ENCODE measurements at regions not wholly inside any gene's neighbourhood (a gene's known extent, or its start where the extent isn't known, plus 50 kb on each side); places are given as distances from the start of the nearest gene placed in this dataset.

- Histone ChIP-seq H3K27me3 (no peaks in the 10 kb centered on the region), H3K27ac (no peak overlapping the region), H3K9me3 (no peaks in the 10 kb centered on the region), H3K36me3 (no peaks in the 10 kb centered on the region), H3K4me3 (no peak overlapping the region), H3K4me1 (ENCODE audit: insufficient read depth) (no peaks in the 10 kb centered on the region)
- DNase-seq: no peak
- 63 to 75% (median 63%) methylated on average over 2 of the region's 2 CpGs for WGBS, 3 donors
- intact Hi-C loops (cut with DNase I): no loop called here
- TF ChIP-seq, protein P1, sequence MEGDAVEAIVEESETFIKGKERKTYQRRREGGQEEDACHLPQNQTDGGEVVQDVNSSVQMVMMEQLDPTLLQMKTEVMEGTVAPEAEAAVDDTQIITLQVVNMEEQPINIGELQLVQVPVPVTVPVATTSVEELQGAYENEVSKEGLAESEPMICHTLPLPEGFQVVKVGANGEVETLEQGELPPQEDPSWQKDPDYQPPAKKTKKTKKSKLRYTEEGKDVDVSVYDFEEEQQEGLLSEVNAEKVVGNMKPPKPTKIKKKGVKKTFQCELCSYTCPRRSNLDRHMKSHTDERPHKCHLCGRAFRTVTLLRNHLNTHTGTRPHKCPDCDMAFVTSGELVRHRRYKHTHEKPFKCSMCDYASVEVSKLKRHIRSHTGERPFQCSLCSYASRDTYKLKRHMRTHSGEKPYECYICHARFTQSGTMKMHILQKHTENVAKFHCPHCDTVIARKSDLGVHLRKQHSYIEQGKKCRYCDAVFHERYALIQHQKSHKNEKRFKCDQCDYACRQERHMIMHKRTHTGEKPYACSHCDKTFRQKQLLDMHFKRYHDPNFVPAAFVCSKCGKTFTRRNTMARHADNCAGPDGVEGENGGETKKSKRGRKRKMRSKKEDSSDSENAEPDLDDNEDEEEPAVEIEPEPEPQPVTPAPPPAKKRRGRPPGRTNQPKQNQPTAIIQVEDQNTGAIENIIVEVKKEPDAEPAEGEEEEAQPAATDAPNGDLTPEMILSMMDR (IDR thresholded peaks at IDR 0.05): no peak
- TF ChIP-seq POLR2A (IDR thresholded peaks at IDR 0.05): no peak
- no peak for TF ChIP-seq EP300 (IDR thresholded peaks at IDR 0.05)
Observed at GRCh38 chr3:30069056-30069455, 537.3 kb upstream of the TGFBR2 start.

DNA sequence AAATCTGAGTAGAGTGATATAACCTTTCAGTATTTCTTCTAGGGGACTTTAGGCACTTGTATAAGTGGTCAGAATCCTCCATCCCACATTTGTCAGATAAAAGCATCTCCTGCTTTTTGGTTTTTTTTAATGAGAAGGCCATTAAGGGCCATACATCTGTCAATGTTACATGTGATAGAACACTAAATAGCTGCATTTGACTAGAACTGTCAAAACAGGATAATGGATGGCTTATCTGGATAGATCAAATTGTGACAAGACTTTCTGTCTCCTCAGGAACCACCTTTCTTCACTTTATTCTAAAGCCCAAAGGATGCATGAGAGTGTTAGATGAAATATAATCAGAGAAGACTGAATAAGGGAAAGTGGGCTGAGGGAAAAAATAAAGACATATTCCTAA lies 533.4 kb upstream of the TGFBR2 start:
- DNase-seq: no peak
- TF ChIP-seq, protein P1 (IDR thresholded peaks at IDR 0.05): no peak
- TF ChIP-seq EP300 (IDR thresholded peaks at IDR 0.05) (no peak), POLR2A (IDR thresholded peaks at IDR 0.05) (no peak)
- Histone ChIP-seq H3K9me3 (no peaks in the 10 kb centered on the region), H3K36me3 (no peaks in the 10 kb centered on the region), H3K4me1 (ENCODE audit: insufficient read depth) (no peaks in the 10 kb centered on the region), H3K27ac (no peak overlapping the region), H3K27me3 (no peaks in the 10 kb centered on the region), H3K4me3 (no peak overlapping the region)
- intact Hi-C loops (cut with DNase I): no loop called here

- Histone ChIP-seq H3K27ac (no peak overlapping the region), H3K4me1 (ENCODE audit: insufficient read depth) (no peaks in the 10 kb centered on the region), H3K27me3 (no peaks in the 10 kb centered on the region), H3K9me3 (no peaks in the 10 kb centered on the region), H3K4me3 (no peak overlapping the region), H3K36me3 (no peaks in the 10 kb centered on the region)
- DNase-seq: no peak
- intact Hi-C loops (cut with DNase I): no loop called here
- TF ChIP-seq EP300 (IDR thresholded peaks at IDR 0.05) (no peak), POLR2A (IDR thresholded peaks at IDR 0.05) (no peak)
- TF ChIP-seq, protein P1 (IDR thresholded peaks at IDR 0.05): no peak
- WGBS, 3 donors: 36 to 45% (median 36%) methylated on average over 1 of the region's 1 CpG
Observed at GRCh38 chr3:30073622-30074021, 532.8 kb upstream of the TGFBR2 start.

DNA sequence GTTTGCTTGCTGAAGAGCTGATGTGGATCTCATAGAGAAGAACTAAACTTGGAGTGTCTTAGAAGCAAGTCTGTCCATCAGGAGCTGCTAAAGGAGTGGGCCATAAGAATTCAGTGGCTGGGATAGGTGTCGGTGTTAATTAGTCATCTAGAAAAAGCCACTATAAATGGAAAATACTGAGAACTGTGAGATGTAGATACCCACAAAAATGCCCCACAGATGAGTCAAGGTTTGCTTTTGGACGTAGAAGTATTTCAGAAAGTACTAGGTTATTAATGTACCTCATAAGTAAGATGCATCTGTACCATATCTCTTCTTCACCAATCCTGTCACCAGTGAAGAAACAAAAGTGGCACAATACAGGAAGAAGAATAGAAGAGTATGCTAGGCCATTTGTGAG lies 530.9 kb upstream of the TGFBR2 start:
- Histone ChIP-seq H3K36me3 (no peaks in the 10 kb centered on the region), H3K27me3 (no peaks in the 10 kb centered on the region), H3K27ac (no peak overlapping the region), H3K4me1 (ENCODE audit: insufficient read depth) (no peaks in the 10 kb centered on the region), H3K4me3 (no peak overlapping the region), H3K9me3 (no peaks in the 10 kb centered on the region)
- intact Hi-C loops (cut with DNase I): no loop called here
- 88 to 95% (median 94%) methylated on average over 2 of the region's 2 CpGs for WGBS, 3 donors
- TF ChIP-seq POLR2A (IDR thresholded peaks at IDR 0.05): no peak
- TF ChIP-seq, protein P1 (IDR thresholded peaks at IDR 0.05): no peak
- no peak for TF ChIP-seq EP300 (IDR thresholded peaks at IDR 0.05)
- no peak for DNase-seq

DNA sequence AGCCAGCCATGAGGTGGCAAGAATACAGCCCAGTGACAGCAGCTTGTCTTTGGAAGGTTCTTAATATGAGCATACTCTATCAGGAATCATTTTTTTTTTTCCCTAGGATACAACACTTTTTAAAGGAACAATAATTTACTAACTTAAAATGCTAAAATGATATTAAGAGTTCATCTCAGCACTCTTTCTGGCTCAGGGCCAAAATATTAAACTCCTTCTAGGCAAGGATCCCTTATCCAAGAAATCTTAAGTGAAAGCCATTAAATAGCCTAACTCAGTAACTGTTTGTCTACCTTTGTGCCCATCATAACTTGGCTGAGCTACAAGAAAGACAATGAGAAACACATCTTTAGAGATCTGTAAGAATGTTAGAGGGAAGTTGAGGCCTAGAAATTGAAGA lies 529.5 kb upstream of the TGFBR2 start:
- no peaks in the 10 kb centered on the region for H3K36me3 ChIP-seq
- H3K9me3 ChIP-seq: no peaks in the 10 kb centered on the region
- DNase-seq: no peak
- intact Hi-C loops (cut with DNase I): no loop called here
- no peaks in the 10 kb centered on the region for H3K27me3 ChIP-seq
- TF ChIP-seq EP300 (IDR thresholded peaks at IDR 0.05) (no peak), POLR2A (IDR thresholded peaks at IDR 0.05) (no peak)
- TF ChIP-seq, protein P1 (IDR thresholded peaks at IDR 0.05): no peak
- no peak overlapping the region for H3K27ac ChIP-seq
- H3K4me1 ChIP-seq (ENCODE audit: insufficient read depth): no peaks in the 10 kb centered on the region
- no peak overlapping the region for H3K4me3 ChIP-seq
